ENCODE measurements at regions not wholly inside any gene's neighbourhood (a gene's known extent, or its start where the extent isn't known, plus 50 kb on each side); places are given as distances from the start of the nearest gene placed in this dataset.

DNA sequence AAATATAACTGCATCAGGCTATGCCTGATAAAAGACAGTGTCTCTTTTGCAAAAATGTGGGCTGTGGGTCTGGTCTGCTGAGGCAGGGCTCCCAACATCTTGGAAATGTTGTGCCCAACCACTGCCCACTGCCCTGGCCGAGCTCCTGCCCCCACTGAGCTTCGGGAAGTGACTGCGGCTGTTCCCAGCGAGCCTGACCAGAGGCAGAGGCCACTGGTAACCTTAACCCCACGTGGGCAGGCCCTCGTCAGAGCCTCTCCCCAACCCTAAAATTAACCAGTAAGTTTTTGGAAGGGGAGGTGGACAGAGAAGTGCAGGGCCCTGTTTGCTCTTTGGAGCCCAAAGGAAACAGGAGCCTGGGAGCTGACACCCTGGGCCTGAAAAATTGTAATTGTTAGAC, 225.9 kb downstream of the MAFB start:
- DNase-seq, result peak in 2 of 3 donors; percentile 16 to 35
- Histone ChIP-seq H3K4me3 (no peak overlapping the region), H3K9me3 (no peaks in the 10 kb centered on the region), H3K36me3 (ENCODE audit: low read depth) (no peaks in the 10 kb centered on the region), H3K4me1 (ENCODE audit: low read depth) (no peaks in the 10 kb centered on the region)
- intact Hi-C loops (cut with DNase I, micrococcal nuclease), result no loop called here
- no peak for ATAC-seq
- TF ChIP-seq, protein P1, sequence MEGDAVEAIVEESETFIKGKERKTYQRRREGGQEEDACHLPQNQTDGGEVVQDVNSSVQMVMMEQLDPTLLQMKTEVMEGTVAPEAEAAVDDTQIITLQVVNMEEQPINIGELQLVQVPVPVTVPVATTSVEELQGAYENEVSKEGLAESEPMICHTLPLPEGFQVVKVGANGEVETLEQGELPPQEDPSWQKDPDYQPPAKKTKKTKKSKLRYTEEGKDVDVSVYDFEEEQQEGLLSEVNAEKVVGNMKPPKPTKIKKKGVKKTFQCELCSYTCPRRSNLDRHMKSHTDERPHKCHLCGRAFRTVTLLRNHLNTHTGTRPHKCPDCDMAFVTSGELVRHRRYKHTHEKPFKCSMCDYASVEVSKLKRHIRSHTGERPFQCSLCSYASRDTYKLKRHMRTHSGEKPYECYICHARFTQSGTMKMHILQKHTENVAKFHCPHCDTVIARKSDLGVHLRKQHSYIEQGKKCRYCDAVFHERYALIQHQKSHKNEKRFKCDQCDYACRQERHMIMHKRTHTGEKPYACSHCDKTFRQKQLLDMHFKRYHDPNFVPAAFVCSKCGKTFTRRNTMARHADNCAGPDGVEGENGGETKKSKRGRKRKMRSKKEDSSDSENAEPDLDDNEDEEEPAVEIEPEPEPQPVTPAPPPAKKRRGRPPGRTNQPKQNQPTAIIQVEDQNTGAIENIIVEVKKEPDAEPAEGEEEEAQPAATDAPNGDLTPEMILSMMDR (IDR thresholded peaks at IDR 0.05), result no peak

DNA sequence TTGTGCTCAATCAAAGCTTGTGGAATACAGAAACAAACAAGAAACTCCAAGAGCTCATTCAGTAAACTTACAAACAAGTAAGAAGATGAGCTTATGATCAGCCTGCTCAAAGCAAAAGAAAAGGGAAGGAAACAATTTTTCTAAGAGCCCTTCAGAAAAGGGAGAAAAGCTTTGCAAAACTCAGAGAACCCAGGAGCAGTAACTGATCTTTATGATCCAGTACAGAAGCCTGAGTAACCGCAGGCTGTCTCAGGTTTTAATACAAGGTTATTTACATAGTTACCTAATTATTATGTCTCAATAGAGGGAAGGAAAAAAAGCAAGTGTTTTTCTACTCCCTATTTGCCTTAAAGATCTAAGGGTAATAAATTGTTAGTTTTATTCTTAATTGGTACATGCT, 226.5 kb downstream of the MAFB start:
- DNase-seq, result no peak
- Histone ChIP-seq H3K9me3 (no peaks in the 10 kb centered on the region), H3K4me3 (no peak overlapping the region), H3K4me1 (ENCODE audit: low read depth) (no peaks in the 10 kb centered on the region), H3K36me3 (ENCODE audit: low read depth) (no peaks in the 10 kb centered on the region)
- TF ChIP-seq, protein P1 (IDR thresholded peaks at IDR 0.05), result no peak
- intact Hi-C loops (cut with DNase I, micrococcal nuclease), result no loop called here
- ATAC-seq, result no peak

DNA sequence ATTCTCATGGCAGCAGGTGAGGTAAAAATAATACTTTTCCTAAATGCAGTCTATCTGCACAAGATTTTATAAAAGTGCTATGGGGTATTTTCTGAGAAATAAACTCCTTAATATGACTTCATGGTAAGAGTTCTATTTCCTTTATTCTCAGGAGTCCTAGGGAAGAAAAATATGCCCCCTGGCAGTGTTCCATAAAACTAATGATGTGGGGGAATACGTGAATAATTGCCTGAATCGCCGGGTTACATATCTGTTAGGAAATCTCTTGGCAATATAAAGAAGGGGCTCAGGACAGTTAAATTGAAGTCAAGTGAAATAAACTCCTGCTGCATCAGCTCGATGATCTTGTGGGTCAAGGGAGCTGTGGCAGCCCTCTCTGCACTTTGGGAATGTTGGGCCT, 229.7 kb downstream of the MAFB start:
- Histone ChIP-seq H3K36me3 (ENCODE audit: low read depth) (no peaks in the 10 kb centered on the region), H3K4me3 (no peak overlapping the region), H3K9me3 (no peaks in the 10 kb centered on the region), H3K4me1 (ENCODE audit: low read depth) (no peaks in the 10 kb centered on the region)
- ATAC-seq, result no peak
- DNase-seq, result no peak
- TF ChIP-seq, protein P1 (IDR thresholded peaks at IDR 0.05), result no peak
- intact Hi-C loops (cut with DNase I, micrococcal nuclease), result no loop called here

DNA sequence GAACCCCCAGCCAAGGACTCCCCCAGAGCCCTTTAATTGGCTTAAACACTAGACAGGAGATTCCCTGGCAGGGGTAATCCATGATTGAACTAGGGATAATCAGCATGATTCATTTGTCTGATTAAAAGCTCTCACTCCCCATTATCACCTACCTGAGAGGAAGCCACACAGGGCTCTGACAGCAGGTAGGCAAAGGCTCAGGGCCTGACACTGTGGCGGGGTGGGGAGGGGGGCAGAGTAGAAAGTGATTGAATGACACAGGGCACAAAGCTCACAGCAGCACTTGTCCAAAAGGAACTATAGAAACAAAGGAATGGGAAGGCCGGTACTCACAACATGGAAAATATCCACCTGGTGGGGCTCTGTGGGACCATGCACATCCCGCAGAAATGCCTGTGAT, 231.6 kb downstream of the MAFB start:
- no peaks in the 10 kb centered on the region for H3K9me3 ChIP-seq
- no peaks in the 10 kb centered on the region for H3K36me3 ChIP-seq (ENCODE audit: low read depth)
- intact Hi-C loops (cut with DNase I, micrococcal nuclease), result no loop called here
- ATAC-seq (no peak), DNase-seq (no peak)
- H3K4me1 ChIP-seq (ENCODE audit: low read depth), result no peaks in the 10 kb centered on the region
- no peak overlapping the region for H3K4me3 ChIP-seq
- TF ChIP-seq, protein P1 (IDR thresholded peaks at IDR 0.05), result no peak

DNA sequence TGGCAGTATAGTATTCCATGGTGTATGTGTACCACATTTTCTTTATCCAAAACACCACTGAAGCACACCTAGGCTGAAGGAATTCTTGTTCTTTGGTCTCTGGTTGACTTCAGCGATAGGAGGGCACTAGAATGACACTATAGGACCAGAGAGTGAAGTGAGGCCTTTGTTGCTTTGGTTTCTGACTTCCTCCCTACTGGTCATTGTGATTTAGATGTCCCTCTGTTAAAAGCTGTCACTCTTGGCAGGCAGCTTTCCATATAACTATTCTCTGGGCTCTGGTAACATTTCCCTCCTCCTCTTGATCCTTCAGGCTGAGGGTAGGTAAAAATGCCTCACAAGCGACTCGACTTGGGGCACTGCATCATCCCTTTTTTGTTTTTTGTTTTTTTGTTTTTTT, 236.3 kb downstream of the MAFB start:
- Histone ChIP-seq H3K4me3 (no peak overlapping the region), H3K36me3 (ENCODE audit: low read depth) (no peaks in the 10 kb centered on the region), H3K4me1 (ENCODE audit: low read depth) (no peaks in the 10 kb centered on the region), H3K9me3 (no peaks in the 10 kb centered on the region)
- intact Hi-C loops (cut with DNase I, micrococcal nuclease), result no loop called here
- ATAC-seq, result no peak
- DNase-seq, result no peak
- TF ChIP-seq, protein P1 (IDR thresholded peaks at IDR 0.05), result no peak

DNA sequence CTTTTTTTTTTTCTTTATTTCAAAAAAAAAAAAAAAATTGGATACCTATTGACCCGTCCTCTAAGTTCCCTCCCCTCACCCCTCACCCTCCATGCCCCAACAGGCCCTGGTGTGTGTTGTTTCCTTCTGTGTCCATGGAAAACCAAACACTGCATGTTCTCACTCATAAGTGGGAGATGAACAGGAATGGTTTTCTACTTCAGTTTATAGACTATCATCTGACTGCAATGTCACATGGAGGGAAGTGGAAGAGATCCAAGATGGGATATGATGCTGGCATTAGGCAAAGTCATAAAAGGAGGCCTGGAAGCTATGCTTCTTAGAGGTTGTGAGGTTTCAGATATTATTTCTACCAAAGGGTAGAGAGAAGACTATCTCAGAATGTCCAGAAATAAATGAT, 237.5 kb downstream of the MAFB start:
- Histone ChIP-seq H3K4me1 (ENCODE audit: low read depth) (no peaks in the 10 kb centered on the region), H3K36me3 (ENCODE audit: low read depth) (no peaks in the 10 kb centered on the region), H3K4me3 (no peak overlapping the region), H3K9me3 (no peaks in the 10 kb centered on the region)
- intact Hi-C loops (cut with DNase I, micrococcal nuclease), result no loop called here
- no peak for DNase-seq
- no peak for ATAC-seq
- TF ChIP-seq, protein P1 (IDR thresholded peaks at IDR 0.05), result no peak
